NCI-H82 (cell line): ENCODE measurements at regions not wholly inside any gene's neighbourhood (a gene's known extent, or its start where the extent isn't known, plus 50 kb on each side); places are given as distances from the start of the nearest gene placed in this dataset.
"Not testable (repeated sequence)": the region's sequence is repeated elsewhere in the genome, so short reads cannot be mapped to it uniquely, and the experiment has no call there.

ENCODE experiments used
- DNase-seq: peaks from one replicate; lab custom pipeline; 2025; lab: John Stamatoyannopoulos, UW

DNA sequence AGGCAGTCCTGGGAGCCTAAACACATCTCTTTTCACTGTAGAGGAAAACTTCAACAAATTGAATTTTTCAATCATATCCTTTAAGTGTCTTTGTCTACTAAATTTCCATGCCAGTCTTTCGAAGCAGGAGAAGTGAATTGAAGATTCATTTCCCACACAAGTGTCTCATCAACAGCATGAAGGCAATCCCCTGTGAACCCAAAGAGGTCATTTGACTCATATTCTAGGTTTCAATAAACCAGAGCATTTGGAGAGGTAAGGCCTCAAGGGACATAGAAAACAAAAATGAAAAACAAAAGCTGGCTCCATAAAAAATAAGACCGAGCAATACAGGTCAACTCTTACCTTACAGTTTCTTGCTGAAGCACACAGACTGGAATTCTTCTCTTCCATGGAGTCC, 94.1 kb upstream of the ATP1B1 start:
- no peak for DNase-seq

DNA sequence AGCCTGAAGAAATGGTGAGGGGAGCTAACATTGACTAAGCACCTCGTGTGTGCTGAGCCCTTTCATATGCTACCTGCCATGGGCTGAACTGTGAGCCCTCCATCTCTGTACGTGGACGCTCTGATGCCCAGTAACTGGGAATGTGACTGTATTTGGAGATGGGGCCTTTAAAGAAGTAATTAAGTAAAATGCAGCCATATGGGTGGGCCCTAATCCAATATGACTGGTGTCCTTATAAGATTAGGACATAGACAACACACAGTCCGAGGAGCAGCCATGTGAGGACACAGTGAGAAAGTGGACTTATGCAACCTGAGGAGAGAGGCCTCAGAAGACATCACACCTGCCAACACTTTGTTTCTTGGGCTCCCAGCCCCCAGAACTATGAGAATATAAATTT, 92.7 kb upstream of the ATP1B1 start:
- DNase-seq: peak; percentile 99

DNA sequence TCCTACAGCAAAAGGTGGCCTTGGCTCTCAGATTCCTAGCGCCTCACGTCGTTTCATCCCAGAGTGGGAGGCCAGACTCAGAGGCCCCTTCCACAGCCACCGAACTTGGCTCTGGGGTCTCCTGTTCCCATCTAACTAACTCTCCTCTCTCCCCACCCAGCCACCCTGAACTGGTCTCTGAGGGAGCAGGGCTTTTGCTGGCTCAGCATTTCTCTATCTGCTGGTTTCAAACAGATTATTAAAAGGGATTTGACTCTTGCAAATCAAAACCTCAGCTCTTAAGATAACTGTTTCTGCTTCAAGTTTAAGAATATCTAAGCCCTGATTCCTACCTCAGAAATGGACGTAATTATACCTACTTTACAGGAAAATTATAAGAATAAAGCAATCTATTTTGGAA, 91.0 kb upstream of the ATP1B1 start:
- DNase-seq: peak; percentile 24

DNA sequence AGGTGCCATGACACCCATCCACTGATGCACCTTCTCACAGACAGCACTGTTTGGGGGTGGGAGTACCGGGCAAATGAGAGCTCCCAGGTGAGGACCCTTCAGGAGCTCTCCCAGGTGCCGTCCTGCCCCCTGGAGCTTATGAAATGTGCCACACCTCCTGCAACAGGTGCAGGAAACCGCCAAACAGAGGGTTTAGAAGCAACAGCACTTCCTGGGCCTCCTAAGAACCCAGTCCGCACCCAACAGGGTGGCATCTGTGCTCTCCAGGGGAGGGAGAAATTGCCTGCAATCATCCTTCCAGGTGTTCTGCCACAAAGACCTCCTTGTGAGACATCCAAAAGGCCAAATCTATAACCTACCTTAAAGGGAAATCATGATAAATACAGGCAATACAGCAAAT, 87.7 kb upstream of the ATP1B1 start:
- DNase-seq: no peak

DNA sequence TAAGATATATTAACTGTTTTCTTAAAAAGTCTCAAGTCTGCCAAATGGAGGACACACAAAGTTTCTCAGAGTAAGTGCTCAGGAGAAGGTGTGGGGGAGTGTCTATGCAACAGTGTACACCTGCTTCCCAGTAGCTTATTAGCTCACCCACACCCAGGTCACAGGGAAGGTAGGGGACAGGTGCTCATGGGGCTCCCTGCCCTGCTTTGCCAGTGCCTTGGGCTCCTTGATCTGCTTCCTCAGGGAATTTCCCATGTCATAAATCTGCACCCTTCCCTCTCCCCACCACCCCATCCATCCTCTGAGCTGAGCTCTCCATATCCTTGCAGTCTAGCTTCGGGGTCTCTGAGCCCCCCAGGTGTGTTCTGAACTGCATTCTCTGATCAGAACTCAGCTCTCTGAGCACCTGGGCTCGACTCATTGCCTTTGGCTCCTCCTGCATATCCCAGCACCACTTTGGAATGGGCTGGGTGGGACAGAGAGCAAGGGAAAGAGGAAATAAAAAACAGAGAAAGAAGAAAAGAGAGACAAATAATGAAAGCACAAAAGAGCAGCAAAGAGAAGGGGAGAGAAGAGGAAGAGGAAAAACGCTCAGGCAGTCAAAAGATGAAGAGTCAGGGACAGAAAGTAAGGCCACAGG, 87.0 kb upstream of the ATP1B1 start:
- no peak for DNase-seq

DNA sequence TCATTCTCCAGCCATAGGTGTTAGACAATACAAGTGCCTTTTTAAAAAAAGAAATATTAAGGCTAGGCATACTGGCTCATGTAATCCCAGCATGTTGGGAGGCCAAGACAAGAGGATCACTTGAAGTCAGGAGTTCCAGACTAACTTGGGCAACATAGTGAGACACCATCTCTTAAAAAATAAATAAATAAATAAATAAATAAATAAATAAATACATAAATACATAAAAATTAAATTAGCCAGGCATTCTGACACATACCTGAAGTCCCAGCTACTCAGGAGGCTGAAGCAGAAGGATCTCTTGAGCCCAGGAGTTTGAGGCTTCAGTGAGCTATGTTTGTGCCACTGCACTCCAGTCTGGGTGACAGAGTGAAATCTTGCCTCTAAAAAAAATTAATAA, 85.8 kb upstream of the ATP1B1 start:
- no peak for DNase-seq

DNA sequence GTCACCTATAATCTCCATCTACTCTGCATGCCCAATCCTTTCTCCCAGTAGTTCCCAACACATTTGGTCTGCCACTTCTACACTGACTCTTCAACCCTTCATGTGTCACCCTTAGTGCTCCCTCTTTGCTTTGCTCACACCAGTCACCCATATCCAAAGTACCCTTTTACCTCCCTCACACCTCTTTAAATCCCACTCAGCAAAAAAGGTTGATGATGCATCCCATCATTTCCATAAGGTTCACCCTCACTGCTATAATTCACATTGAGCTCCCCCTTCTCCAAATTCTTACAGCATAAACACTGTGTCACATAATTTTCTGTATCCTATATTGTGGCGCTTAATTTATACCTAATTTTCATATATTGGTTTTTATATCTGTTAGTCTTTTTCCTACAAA, 83.8 kb upstream of the ATP1B1 start:
- DNase-seq: no peak

DNA sequence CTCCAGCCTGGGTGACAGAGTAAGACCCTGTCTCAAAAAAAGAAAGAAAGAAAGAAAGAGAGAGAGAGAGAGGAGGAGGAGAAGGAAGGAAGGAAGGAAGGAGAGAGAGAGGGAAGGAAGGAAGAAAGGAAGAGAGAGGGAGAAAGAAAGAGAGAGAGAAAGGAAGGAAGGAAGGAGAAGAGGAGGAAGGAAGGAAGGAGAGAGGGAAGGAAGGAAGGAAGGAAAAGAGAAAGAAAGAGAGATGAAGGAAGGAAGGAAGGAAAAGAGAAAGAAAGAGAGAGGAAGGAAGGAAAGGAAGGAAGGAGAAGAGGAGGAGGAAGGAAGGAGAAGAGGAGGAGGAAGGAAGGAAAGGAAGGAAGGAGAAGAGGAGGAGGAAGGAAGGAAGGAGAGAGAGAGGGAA, 82.2 kb upstream of the ATP1B1 start:
- DNase-seq: no peak

DNA sequence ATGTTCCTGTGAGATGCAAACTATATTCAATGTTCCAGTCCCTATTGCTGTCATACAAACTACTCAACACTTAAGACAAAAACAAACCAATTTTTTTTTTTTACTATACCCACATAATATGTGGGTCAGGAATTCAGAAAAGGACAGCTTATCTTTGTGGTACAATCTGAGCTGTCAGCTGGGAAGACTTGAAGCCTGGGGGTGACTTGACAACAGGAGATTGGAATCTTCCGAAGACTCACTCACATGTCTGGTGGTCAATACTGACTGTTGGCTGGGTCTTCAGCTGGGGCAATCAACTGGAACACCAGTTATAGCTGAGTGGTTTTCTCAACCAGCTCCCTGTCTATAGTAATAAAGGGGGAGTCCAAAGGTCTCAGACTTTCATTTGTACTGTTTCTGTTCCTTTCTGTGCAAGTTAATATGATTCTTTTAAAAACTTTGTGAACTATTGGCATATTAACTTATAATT, 81.7 kb upstream of the ATP1B1 start:
- no peak for DNase-seq

DNA sequence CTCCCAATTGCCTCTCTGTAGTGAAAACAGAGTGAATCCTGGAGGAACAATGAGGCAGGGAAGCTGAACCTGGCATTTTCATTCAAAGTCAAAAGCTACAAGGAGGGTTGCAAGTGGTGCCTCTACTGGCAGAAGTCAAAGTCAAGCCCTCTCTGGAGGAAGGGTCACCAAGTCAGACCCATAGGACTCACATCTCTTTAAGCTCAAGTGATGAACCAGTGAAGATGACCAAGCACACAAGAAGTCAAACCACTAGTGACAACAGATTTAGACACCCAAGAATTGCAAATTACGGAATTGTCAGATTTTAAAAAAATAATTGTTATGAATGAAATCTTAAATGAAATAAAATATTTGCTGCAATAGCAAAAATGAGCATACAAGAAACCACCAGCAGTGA, 81.1 kb upstream of the ATP1B1 start:
- no peak for DNase-seq

DNA sequence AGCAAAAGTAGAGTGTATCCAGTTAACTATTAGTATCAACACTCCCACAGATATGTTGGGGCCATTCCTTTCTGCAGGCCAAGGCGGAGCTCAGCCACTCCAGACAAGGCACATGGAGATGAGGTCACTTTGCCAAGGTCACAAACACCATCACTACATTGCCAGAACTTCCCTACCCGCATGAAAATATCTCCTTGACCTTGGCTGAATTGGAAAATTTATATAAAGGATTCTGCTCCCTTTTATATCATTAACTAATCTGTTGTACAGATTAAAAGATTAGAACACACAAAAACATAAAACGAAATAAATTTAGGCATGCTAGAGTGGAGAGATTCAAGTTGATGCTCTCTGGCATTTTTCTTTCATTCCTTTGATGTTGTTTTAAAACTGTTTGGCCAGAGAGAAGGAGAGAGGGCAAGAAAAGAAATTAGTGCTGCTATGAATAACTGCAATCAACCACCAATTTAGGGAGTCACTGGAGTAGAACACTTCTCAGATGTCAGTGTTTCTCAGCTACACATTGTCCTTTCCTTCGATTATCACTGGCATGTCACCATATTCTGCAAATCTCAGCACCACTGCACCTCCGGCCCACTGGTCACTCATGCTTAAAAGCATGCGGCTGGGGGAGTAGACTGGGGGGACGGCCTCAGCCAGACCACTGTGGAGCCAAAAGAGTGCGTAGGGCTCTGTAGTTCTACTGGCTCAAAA, 78.7 kb upstream of the ATP1B1 start:
- DNase-seq: no peak

DNA sequence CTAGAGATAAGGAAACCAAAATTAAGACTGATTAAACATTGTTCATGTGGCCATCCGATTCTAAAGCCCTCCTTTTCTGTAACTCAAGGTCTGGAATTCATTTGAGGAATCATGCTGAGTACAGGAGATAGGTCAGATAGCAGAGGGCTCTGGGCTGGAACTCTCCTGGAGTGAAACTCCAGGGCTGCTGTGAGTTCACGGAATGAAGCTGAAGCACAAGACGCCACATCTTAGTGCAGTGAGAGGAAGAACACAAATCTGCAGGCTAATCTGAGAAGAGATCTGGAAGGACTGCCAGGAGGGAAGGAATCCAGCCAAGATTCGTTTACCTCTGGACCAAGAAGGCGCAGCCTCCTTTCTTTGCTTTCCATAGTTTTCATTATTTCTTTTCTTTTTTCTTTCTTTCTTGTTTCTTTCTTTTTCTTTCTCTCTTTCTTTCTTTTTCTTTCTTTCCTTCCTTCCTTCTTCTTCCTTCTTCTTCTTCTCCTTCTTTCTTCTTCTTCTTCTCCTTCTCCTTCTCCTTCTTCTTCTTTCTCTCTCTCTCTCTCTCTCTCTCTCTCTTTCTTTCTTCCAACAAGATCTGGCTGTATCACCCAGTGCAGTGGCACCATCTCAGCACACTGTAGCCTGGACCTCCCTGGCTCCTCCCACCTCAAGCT, 74.8 kb upstream of the ATP1B1 start:
- DNase-seq: no peak

DNA sequence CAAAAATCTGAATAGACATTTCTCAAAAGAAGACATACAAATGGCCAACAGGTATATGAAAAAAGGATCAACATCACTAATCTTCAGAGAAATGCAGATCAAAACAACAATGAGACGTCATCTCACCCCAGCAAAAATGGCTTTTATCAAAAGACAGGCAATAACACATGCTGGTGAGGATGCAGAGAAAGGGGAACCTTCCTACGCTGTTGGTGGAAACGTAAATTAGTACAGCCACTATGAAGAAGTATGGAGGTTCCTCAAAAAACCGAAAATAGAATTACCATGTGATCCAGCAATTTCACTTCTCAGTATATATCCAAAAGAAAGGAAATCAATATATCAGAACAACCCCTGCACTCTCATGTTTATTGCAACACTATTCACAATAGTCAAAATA, 65.1 kb upstream of the ATP1B1 start:
- no peak for DNase-seq

DNA sequence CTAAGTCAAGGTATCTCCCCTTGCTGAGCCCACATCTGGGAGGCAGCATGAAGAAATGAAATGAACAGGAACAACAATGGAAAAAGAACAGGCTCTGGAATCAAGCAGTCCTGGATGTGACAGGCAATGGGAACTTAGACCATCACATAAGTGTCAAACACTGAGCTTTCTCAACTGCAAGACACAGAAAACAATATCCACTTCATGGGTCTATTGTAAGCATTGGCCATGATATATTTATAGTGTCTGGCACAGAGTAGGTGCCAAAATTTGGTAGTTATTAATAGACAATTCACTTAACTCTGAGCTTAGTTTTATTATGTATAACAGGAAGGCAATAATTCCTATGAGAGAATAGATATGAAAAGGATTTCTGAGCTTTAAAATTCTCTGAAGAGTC, 64.1 kb upstream of the ATP1B1 start:
- DNase-seq: no peak

DNA sequence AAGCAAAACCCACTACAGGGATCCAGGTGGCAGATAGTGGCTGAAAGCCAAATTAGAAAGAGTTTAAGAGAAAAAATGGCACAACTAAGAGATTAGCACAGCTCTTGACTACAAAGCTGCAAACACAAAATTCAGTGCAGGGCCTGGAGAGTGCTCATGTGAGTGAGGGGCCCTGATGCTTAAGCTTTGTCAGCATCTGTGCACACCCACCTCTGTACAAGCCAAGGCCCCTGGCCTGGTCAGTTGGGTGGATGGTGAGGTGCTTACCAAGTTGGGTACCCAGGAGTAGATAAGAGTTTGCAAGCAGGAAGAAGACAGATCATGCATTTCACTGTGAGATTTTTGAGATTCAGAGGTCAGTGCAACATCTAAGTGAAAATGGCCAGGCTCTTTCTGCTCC, 62.7 kb upstream of the ATP1B1 start:
- peak; percentile 20 for DNase-seq

DNA sequence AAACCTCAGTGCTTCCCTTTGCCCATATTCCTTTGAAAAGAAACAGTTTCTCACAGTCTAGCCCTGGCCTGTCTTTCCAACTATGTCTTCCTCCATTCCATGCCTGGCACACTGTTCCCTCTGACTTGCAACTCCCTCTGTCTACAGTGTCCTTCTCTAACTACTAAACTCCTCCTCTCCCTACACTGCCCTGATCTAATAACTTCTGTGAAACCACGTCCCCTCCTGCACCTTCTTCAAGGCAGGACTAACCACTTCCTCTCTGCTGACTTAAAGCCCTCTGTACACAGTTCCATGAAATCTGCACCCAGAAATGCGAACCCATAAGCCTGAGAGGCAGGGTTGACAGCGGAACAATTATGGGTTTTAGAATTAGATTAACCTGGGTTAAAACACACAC, 62.2 kb upstream of the ATP1B1 start:
- DNase-seq: no peak

DNA sequence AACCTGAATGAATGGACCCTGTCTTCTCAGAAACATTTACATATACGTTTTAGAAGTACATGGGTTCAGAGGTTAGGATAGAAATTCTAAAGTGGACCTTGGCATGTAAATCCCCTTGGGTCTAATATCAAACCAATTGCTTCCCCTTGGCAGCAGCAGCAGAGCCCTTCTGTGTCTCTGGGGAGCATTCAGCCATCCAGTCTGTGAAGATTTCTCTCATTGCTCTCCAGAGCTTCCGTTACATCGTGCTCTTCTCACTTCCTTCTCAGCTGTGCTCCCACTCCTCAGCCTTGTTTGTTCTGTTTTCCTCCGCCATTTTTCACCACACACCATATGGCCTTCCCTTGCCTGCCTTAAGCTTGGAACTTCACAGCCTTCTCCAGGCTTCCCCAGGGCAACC, 61.5 kb upstream of the ATP1B1 start:
- no peak for DNase-seq

DNA sequence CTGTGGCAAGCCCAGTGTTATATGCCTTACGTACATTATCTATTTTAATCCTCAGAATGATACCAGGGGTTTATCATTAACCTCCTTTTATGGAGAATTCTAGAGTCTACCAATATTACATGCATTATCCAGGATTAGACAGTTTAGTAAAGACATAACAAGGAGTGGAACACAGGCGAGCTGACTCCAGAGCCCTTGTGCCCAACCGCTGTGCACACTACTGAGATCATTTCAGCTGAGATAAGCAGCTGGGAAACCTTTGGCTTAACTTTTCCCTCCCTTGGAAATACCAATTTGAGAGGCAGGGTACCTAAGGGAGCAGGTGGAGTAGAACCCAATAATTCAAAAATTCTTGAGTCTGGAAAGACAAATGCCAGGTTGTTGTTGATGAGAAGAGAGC, 59.8 kb upstream of the ATP1B1 start:
- DNase-seq: no peak

DNA sequence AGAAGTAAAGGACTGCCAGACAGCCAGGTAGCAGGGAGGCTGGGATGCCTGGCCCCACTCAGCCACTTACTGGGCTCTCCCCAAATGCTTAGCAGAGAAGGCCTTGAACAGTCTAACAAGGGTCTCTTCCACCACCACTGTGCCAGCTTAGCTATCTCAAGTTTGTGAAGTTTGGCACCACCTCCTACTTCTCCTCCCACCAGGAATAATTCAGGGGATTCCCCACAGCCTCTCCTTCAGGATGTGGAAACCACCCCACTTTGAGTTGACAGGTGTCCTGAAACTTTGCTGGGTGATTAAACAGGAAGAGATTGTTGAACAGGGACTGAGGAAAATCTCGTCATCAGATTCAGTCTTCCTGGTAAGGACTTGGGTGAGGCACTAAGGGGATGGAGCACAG, 59.4 kb upstream of the ATP1B1 start:
- no peak for DNase-seq

DNA sequence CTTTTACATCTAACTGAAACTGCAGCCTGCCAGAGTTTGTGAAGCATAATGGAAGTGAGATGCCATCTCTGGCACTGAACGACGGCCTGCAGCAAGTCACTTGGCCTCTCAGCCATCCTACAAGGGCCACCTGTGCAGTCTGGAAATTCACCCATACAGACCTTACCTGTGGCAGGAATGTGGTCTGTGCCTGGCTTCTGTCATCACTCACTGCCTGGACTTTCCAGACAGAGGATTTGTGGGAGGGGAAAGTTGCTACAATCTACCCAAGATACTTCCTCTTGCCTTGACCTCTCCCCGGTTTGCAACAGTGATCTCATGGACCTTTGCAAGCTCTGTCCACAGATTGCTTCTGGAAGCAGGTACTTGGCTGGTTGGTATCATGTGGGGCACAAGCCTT, 58.4 kb upstream of the ATP1B1 start:
- DNase-seq: no peak

DNA sequence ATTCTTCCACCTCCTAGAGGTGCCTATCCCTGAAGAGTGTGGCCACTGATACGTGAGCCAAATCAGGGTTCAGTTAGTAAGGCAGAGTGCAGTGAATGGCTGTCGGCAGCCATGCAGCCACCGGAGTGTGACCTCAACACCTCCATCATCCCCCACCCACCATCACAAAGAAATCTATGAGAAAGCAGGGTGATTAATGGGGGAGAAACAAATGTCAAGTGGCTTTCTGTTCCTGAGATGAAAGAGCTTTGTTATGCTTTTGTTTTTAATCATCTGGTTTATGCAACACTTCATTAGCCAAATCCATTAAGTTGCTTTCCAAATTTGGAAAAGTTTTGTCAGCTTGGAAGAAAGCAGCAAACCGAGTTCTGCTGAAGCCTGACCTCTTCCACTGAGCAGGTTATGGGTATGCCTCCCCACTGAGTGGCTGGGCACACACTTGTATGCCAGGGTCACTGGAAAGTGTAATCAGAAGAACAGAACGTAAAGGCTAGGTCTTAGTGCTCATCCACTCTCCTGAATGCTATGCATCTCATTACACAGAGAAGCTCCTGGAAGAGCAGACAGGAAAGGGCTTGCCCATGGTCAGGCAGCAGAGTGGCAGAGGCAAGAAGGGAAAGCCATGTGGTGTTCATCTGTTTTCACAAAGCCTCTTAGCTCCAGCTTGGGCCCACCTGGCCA, 57.1 kb upstream of the ATP1B1 start:
- peak; percentile 69 for DNase-seq

DNA sequence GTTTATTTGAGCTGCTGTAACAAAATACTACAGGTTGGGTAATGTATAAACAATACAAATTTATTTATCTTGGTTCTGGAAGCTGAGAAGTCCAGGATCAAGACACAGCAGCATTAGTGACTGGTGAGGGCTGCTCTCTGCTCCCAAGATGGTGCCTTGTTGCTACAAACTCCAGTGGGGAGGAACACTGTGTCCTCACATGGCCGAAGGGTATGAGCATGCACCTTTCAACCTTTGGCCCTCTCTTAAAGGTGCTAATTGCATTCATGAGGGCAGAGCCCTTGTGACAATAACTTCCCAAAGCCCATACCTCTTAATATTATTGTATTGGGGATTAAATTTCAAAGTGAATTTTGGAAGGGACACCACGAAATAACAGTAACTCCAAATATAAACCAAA, 55.3 kb upstream of the ATP1B1 start:
- no peak for DNase-seq

DNA sequence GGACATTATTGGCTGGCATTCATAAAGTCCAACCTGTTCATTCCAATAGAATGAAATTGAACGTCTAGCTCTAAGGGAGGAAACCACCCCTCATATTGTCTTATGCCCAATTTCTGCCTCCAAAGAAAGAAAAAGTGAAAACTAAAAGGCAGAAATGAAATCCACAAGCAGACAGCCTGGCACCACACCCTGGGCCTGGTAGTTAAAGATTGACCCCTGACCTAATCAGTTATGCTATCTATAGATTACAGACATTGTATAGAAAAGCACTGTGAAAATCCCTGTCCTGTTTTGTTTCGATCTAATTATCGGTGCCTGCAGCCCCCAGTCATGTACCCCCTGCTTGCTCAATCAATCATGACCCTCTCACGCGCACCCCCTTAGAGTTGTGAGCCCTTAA, 54.3 kb upstream of the ATP1B1 start:
- not testable (repeated sequence) for DNase-seq
